Prostate gland (tissue), 2 donors: ENCODE measurements at regions not wholly inside any gene's neighbourhood (a gene's known extent, or its start where the extent isn't known, plus 50 kb on each side); places are given as distances from the start of the nearest gene placed in this dataset.

Experiments used
- CTCF ChIP-seq, 4 experiments: fragments of 200-600 bp in 2 of 4; fragments of 450-650 bp in 2 of 4; sonication (generic) in 2 of 4; IDR thresholded peaks; 1 replicate in 3 of 4; 2 replicates in 1 of 4; pipeline ENCODE4 v1.5.1; 2016 to 2019; ENCODE audit warnings: antibody characterized with exemption in 4 of 4, mild to moderate bottlenecking in 2 of 4, moderate library complexity in 2 of 4
- POLR2A ChIP-seq: fragments of 450-650 bp; IDR thresholded peaks from one replicate; pipeline ENCODE4 v1.6.1; 2016; ENCODE audit warnings: antibody characterized with exemption, mild to moderate bottlenecking
- POLR2AphosphoS5 ChIP-seq: sonication (generic); formaldehyde crosslinking; IDR thresholded peaks from one replicate; pipeline ENCODE4 v1.6.1; 2017; ENCODE audit warnings: antibody characterized with exemption

GRCh38 chr7:22647451-22648257 lies 79.3 kb upstream of the IL6 start:
- no peak for TF ChIP-seq CTCF (IDR thresholded peaks at IDR 0.05)
- TF ChIP-seq POLR2AphosphoS5: no peak
- no peak for TF ChIP-seq POLR2A
